Lung microvascular endothelial cell (primary cell): ENCODE measurements at regions not wholly inside any gene's neighbourhood (a gene's known extent, or its start where the extent isn't known, plus 50 kb on each side); places are given as distances from the start of the nearest gene placed in this dataset.

Experiments used
- DNase-seq, 2 donors: peaks; one replicate each; pipeline versions ENCODE4 v3.0.0 to v3.0.0-alpha.2; 2010; ENCODE audit warnings: low read depth in 2 of 2

- DNase-seq = no peak
Observed at GRCh38 chr5:171682801-171683200, 102.8 kb upstream of the SMIM23 start.

GRCh38 chr5:171684169-171684568, 101.4 kb upstream of the SMIM23 start:
- DNase-seq = no peak

GRCh38 chr5:171688696-171689495, 96.7 kb upstream of the SMIM23 start:
- DNase-seq = no peak

- no peak for DNase-seq
Observed at GRCh38 chr5:171689853-171690417, 95.7 kb upstream of the SMIM23 start.

GRCh38 chr5:171692107-171692506, 93.5 kb upstream of the SMIM23 start:
- no peak for DNase-seq

DNA sequence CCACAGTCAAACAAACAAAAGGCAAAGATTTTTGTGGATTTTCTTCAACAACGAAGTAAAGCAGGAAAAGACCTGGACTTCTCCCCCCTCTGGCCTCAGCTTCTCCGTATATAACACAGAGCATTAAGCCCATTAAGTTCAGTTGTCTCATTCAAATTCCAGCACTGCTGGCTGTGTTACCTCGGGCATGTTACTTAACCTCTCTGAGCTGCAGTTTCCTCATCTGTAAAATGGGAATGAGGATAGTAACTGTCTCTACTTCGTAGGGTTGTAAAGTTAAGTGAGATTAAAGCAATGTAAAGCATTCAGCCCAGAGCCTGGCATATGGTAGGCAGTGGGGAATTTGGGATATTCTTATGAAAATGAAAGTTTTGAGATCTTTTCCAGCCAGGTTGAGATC, 92.7 kb upstream of the SMIM23 start:
- DNase-seq = no peak

- peak in 1 of 2 donors; percentile 9 for DNase-seq
Observed at GRCh38 chr5:171693412-171693811, 92.2 kb upstream of the SMIM23 start.

DNA sequence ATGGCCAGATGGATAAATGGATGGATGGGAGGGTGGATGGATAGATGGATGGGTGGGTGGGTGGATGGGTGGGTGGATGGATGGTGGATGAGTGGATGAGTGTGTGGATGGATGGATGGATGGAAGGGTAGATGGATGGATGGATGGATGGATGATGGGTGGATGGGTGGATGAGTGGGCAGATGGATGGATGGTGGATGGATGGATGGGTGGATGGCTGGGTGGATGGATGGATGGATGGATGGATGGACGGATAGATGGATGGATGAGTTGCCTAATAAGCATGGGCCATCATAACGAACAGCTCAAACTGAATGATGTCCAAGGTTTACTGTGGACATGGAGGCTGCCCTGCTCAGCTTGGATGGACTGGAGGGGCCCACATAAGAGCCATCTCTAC, 89.8 kb upstream of the SMIM23 start:
- DNase-seq = no peak

DNA sequence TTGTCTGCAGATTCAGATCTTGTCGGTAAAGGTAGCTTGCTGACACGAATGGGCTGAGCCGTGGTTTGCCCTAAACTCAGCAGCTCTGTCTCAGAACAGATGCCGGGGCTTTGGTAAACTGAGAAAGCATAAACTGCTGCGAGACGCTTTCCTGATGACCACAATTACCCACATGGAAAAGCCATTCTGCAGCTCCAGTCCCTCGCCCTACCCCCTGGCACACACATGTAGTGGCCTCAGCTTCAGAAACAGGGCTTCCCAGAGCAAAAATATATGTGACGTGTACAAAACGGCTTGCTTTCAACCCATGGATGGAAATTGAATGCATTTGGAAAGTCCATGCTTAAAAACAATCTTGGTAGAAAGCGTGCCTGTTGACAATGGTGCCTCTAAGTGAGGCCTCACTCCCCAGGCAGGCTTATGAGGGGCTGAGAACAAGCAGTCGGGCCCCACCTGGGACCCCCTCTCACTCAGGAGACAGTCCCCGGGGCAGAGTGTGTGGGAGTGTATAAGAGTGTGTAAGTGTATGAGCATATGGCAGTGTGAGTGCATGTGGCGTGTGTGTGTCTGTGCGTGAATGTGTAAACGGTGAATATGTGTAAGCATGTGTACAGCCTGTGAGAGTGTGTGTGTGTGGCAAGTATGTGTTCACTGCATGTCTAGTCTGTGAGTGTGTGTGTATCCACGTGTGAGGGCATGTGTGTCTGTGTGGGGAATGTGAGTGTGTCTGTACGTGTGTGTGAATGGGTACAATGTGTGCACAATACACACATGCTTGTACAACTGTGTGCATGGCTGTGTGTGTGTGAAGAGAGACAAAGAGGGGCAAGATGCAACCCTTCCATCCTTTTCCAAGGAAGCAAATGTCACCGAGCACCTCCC, 88.2 kb upstream of the SMIM23 start:
- no peak for DNase-seq

GRCh38 chr5:171700318-171700912, 85.2 kb upstream of the SMIM23 start:
- no peak for DNase-seq

DNA sequence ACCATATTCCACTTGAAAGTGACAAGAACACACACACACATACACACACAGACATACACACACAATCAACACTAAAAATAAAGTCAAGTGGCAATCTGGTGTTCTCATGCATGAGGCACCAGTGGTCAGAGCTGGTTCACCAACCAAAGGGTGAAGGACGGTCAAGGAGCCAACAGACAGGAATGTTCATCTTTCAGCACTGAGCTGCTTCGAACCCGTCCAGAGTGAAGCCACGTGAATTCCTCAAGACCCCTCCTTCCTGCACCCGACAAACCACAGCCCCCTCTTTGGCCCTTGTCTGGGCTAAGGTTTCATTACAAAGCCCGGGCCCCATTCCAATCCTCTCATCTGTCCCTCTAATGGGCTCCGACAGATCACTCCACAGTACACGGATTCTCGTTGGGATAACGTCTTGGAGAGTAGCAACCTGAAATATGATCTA, 84.5 kb upstream of the SMIM23 start:
- DNase-seq = no peak

DNA sequence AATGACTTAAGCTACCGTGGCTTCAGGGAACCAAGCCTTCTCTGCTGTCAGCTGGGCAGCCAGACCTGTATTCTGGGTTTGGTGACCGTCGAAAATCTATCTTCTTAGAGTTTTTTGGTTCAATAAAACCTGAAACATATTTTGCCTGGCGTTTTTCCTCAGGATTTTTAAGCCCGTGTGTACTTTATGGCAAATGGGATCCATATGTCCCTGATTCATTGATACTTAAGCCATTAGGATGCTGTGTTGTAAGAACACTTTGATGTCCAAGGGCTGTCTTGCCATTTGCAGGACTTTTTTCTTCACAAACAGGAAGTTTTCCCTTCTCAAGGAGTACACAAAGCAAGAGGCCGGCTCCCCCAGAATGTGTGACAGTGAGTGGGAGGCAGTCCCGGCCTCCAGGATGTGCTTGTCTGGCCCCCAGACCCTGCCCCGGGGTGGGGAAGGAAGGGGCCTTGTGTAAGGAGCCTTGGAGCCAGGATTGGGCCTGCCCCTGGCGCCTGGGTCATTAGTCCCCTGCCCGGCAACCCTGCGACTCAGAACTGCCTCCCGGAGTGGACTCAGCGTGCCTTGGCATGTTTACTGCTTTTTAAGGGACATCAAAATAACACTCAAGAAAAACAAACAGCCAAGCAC, 83.4 kb upstream of the SMIM23 start:
- no peak for DNase-seq

DNA sequence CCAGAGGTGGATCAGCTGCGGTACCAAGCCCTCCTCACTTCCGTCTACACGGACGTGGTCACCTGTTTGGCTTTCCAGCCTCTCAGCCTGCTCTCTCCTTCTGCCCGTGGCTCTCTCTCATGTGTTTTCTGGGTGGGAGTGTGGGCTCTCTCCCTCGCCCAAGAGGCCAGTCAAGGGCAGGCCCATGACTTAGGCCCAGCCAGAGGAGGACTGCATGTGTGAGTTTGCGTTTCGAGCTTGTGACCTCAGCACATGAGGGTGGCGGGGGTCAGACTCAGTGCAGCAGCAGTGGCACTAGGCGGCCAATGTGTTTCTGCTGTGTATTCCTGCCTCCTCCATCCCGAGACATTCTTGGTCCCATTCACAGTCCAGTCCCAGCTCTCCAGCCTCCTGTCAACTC, 82.5 kb upstream of the SMIM23 start:
- DNase-seq = no peak

GRCh38 chr5:171705036-171705435, 80.6 kb upstream of the SMIM23 start:
- DNase-seq = no peak

GRCh38 chr5:171705830-171706468, 79.7 kb upstream of the SMIM23 start:
- DNase-seq = no peak

DNA sequence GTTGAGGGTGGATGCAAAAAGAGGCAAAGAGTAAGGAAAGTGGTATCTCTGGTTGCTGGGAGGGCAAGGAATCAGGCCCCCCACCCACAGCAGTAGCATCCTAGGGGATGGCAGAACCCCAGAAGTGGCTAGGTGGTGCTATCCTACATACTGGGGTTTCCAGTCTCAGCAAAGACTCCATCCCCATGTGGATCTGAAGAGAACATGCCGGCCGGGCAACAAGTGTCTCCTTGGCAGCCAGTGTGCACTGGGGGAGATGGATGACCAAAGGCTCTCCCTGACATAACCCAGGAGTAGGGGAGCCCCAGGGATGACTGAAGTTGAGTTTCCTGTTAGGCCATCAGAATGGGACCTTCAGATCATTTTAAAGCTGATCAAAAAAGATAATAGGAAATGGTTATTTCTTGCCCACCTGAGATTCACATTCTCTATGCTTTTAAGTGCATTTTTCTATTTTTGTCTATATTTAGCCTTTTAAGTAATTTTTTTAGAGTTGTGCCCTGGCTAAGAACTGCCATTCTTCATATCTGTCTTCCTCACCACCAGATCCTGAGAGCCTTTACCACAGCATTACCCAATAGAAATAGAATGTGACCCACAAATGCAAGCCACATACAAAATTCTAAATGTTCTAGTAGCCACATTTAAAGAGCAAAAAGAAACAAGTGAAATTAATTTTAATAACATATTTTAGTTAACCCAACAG, 78.7 kb upstream of the SMIM23 start:
- no peak for DNase-seq

GRCh38 chr5:171707442-171707792, 78.2 kb upstream of the SMIM23 start:
- DNase-seq = no peak

GRCh38 chr5:171709930-171710329, 75.7 kb upstream of the SMIM23 start:
- no peak for DNase-seq

GRCh38 chr5:171710451-171711024, 75.1 kb upstream of the SMIM23 start:
- DNase-seq = no peak

DNA sequence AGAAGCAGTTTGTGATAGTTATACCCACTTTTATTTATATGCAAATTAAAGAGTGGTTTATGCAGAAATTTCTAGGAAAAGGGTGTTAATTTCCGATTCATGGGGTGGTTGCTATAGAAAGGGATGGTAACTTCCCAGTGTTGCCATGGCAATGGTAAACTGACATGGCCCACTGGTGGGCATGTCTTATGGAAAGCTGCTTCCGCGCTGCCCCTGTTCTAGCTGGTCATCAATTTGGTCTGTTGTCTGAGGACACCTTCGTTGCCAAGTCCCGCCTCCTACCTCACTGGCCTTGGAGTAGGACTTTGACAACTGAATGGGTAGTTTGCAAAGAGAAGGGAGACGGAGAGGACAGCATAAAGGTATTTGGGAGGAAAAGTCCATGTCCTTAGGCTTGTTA, 74.0 kb upstream of the SMIM23 start:
- DNase-seq = no peak
